Urinary bladder (tissue), 3 donors: ENCODE measurements at regions not wholly inside any gene's neighbourhood (a gene's known extent, or its start where the extent isn't known, plus 50 kb on each side); places are given as distances from the start of the nearest gene placed in this dataset.

Experiments used
- DNase-seq: peaks from one replicate; pipeline ENCODE4 v3.0.0-alpha.2; 2015; ENCODE audit errors: extremely low spot score
- H3K27ac ChIP-seq: one replicate; pipeline ENCODE4 v1.5.1; 2013; ENCODE audit warnings: low read depth, mild to moderate bottlenecking, moderate library complexity
- H3K36me3 ChIP-seq: one replicate; pipeline ENCODE4 v1.6.1; 2013; ENCODE audit warnings: mild to moderate bottlenecking, moderate library complexity; ENCODE audit not compliant: insufficient read depth
- H3K4me1 ChIP-seq: one replicate; pipeline ENCODE4 v1.6.1; 2013; ENCODE audit warnings: mild to moderate bottlenecking, moderate library complexity; ENCODE audit not compliant: insufficient read depth
- H3K4me3 ChIP-seq: one replicate; pipeline ENCODE4 v1.5.1; 2013; ENCODE audit warnings: low read depth, low read length
- WGBS: extraction: QIAGEN DNeasy Blood & Tissue Kit; methylation state at CpG from one replicate; pipeline ENCODE4 v1.1.7; 2013; 5-methylcytosine and 5-hydroxymethylcytosine counted together
- donor health status: healthy with polysubstance abuse.
- donor health status: healthy.

DNA sequence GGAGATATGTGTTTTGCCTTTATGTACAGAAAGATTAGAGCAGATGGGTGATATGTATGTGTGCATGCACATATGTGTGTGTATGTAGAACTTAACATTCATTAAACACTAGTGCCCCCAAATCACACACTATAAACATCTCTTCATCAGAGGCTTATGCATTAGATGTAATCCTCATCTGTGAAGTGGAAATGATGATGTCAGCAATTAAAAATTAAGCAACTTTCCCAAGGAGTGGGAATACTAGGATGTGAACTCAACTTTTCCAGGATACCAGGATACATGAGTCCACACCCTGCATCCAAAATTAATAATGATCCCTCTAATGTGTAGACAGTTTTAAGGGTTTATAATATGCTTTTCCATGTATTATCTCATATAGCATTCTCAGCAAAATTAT, 127.7 kb upstream of the ADAMTS18 start:
- no peaks in the 10 kb centered on the region for H3K36me3 ChIP-seq
- no peak overlapping the region for H3K4me3 ChIP-seq
- H3K4me1 ChIP-seq, result no peaks in the 10 kb centered on the region
- no peak for DNase-seq
- H3K27ac ChIP-seq, result no peak overlapping the region

DNA sequence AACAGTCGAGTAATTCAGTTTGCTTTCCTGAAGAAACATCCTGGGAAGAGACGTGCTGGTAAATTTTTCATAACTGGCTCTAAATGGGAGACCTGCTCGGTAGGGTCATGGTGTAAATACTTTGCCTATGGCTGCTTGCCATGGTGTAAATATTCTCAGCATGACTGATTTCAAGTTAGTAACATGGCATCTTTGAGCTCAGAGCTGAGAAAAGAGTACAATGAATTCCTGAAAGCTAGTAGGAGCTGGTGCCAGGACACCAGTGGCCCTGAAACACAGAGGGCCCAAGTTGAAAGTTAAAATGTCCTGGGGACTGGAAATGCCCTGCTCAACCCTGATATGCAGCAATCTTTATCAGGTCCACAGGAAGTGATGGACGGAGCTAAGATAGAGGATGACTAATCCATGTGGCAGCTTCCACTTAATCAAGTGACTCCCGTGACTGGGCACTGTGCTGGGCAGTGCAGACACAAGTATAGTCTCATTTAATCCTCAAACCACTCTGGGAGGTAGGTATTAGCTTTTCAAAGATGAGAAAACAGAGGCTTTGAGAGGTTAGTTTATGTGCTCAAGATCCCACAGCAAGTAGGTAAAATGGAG, 130.1 kb upstream of the ADAMTS18 start:
- H3K27ac ChIP-seq, result no peak overlapping the region
- H3K4me1 ChIP-seq, result no peaks in the 10 kb centered on the region
- H3K4me3 ChIP-seq, result no peak overlapping the region
- no peaks in the 10 kb centered on the region for H3K36me3 ChIP-seq
- 56% methylated on average over 5 of the region's 5 CpGs for WGBS
- DNase-seq, result no peak

DNA sequence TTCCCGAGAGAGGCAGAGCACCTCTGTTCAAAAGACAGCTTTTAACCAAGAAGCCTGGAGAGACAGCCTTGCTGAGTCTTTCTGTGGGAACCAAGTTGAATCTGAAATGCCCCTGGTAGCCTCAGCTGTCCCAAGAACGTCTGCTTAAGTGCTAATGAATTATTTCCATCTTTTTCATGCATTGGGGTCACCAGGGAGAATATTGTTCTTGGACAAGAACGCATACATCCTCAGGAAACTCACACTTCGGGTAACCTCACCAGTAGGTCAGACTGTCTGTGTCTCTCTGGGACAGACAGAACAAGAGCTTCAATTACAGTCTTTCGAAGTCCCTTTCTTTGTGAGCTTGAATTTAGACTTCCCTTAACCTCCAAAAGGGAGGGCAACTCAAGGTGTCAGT, 134.6 kb upstream of the ADAMTS18 start:
- DNase-seq, result no peak
- no peak overlapping the region for H3K4me3 ChIP-seq
- H3K36me3 ChIP-seq, result no peaks in the 10 kb centered on the region
- WGBS, result 43% methylated on average over 5 of the region's 5 CpGs
- no peak overlapping the region for H3K27ac ChIP-seq
- H3K4me1 ChIP-seq, result no peaks in the 10 kb centered on the region

DNA sequence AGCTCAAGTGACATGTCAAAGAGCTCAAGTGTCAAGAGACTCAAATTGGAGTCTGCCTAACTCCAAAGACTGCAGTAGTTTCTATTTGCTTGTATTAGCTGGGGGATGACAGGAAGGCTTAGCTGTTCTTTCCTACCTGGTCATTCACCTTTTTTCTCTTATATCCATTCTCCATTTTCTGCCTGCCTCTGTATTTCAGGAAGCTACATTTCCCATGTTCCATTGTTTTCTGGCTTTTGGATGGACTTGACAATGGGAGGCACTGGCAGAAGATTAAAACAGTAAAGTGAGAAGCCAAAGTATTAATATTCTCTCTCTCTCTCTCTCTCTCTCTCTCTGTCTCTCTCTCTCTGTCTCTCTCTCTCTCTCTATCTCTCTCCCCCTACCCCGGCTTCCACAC, 135.7 kb upstream of the ADAMTS18 start:
- no peak for DNase-seq

GRCh38 chr16:77571115-77571862, 136.5 kb upstream of the ADAMTS18 start:
- WGBS, result 35% methylated on average over 4 of the region's 4 CpGs
- DNase-seq, result no peak
- no peaks in the 10 kb centered on the region for H3K4me1 ChIP-seq

More for the DNA sequence above, 135.7 kb upstream of the ADAMTS18 start:
- H3K27ac ChIP-seq, result no peak overlapping the region
- WGBS, result 95% methylated on average over 1 of the region's 1 CpG
- H3K36me3 ChIP-seq, result no peaks in the 10 kb centered on the region
- H3K4me1 ChIP-seq, result no peaks in the 10 kb centered on the region
- no peak overlapping the region for H3K4me3 ChIP-seq

GRCh38 chr16:77574867-77575624, 140.2 kb upstream of the ADAMTS18 start:
- no peaks in the 10 kb centered on the region for H3K4me1 ChIP-seq
- no peaks in the 10 kb centered on the region for H3K36me3 ChIP-seq
- 64% methylated on average over 13 of the region's 13 CpGs for WGBS
- H3K4me3 ChIP-seq, result no peak overlapping the region
- no peak for DNase-seq
- no peak overlapping the region for H3K27ac ChIP-seq

More at GRCh38 chr16:77571115-77571862, 136.5 kb upstream of the ADAMTS18 start:
- Histone ChIP-seq H3K27ac (no peak overlapping the region), H3K4me3 (no peak overlapping the region), H3K36me3 (no peaks in the 10 kb centered on the region)

DNA sequence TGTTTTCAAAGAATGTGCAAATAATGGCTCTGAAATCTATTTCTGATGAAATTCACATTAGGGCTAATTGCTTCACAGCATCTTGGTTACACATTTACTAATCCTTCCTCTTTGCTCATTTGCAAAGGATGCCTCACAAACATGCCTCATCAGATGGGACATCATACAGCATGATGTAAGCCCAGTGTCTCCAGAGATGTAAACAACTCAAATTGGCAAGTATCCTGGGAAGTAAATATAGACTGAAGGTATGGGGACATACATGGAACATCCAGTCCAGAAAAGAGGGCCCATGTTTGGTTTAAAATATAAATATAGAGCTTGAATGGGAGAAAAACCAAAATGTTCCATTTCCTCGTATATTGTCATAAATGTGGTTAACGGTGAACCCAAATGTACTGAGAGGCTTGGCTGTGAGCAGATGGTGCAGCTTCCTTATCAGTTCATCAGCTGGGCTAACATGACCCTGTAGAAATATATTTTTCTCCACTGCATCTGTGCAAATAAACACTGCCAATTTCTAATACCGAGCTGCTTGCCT, 142.9 kb upstream of the NUDT7 start:
- 34% methylated on average over 3 of the region's 3 CpGs for WGBS
- Histone ChIP-seq H3K4me3 (no peak overlapping the region), H3K4me1 (no peaks in the 10 kb centered on the region), H3K27ac (no peak overlapping the region), H3K36me3 (no peaks in the 10 kb centered on the region)
- no peak for DNase-seq

- no peaks in the 10 kb centered on the region for H3K4me1 ChIP-seq
- no peak overlapping the region for H3K4me3 ChIP-seq
- no peaks in the 10 kb centered on the region for H3K36me3 ChIP-seq
- H3K27ac ChIP-seq, result no peak overlapping the region
- 44% methylated on average over 2 of the region's 2 CpGs for WGBS
- DNase-seq, result no peak
Observed at GRCh38 chr16:77581706-77582105, 140.6 kb upstream of the NUDT7 start.

GRCh38 chr16:77584205-77584859, 138.0 kb upstream of the NUDT7 start:
- 35% methylated on average over 7 of the region's 7 CpGs for WGBS
- no peak overlapping the region for H3K27ac ChIP-seq
- no peak overlapping the region for H3K4me3 ChIP-seq
- no peaks in the 10 kb centered on the region for H3K4me1 ChIP-seq
- no peaks in the 10 kb centered on the region for H3K36me3 ChIP-seq
- DNase-seq, result peak; percentile 29

- H3K27ac ChIP-seq, result no peak overlapping the region
- DNase-seq, result no peak
Observed at GRCh38 chr16:77585379-77586251, 136.7 kb upstream of the NUDT7 start.

DNA sequence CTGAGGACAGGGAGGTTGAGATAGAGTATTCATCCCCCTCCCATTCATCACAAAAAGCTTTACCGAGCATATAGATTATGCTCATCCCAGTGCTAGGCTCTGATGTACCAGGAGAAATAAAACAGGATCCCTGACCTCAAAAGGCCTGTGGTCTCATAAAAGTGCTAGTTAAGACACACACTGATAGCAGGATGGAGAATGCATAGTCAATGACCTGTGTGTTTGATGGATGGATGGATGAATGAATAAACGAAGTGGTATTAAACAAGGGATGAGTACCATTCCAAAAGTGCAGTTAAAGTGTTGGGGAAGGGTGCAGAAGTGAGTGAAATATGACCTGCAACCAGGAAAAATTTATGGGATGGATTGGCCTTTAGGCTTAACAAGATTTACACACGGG, 133.9 kb upstream of the NUDT7 start:
- Histone ChIP-seq H3K36me3 (no peaks in the 10 kb centered on the region), H3K27ac (no peak overlapping the region), H3K4me3 (no peak overlapping the region), H3K4me1 (no peaks in the 10 kb centered on the region)
- 59% methylated on average over 3 of the region's 3 CpGs for WGBS
- no peak for DNase-seq

More at GRCh38 chr16:77585379-77586251, 136.7 kb upstream of the NUDT7 start:
- H3K36me3 ChIP-seq, result no peaks in the 10 kb centered on the region
- H3K4me1 ChIP-seq, result no peaks in the 10 kb centered on the region
- 69% methylated on average over 16 of the region's 16 CpGs for WGBS
- no peak overlapping the region for H3K4me3 ChIP-seq

DNA sequence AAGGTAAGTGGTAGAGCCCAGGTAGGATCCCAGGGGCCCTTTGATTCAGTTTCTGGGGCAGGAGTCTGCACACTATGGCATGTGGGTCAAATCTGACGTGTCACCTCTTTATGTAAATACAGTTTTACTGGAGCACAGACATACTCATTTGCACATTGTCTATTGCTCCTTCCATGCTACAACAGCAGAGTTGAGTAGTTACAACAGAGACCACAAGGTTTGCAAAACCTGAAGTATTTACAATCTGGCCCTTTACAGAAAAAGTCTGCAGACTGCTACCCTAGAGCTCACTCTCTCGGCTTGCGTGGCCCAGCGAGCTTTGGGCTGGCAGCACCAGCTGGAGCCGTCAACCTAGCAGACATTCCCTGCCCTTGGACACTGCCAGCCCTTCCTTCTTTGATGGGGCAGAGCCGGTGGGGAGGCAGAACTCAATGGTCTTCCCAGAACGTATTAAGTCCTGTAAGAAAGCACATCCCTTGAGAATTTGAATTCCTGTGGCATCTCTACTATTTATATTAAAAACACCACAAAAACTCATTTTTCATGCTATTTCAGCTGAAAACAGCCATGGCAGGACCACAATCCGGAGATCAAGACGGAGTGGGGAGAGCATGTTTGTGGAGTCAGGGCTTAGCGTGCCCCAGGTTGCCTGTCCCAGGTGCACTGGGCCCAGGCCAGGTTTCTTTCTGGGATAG, 133.1 kb upstream of the NUDT7 start:
- Histone ChIP-seq H3K36me3 (no peaks in the 10 kb centered on the region), H3K4me3 (no peak overlapping the region), H3K4me1 (no peaks in the 10 kb centered on the region), H3K27ac (no peak overlapping the region)
- 64% methylated on average over 10 of the region's 10 CpGs for WGBS
- DNase-seq, result no peak
